ENCODE measurements at regions not wholly inside any gene's neighbourhood (a gene's known extent, or its start where the extent isn't known, plus 50 kb on each side); places are given as distances from the start of the nearest gene placed in this dataset.

DNA sequence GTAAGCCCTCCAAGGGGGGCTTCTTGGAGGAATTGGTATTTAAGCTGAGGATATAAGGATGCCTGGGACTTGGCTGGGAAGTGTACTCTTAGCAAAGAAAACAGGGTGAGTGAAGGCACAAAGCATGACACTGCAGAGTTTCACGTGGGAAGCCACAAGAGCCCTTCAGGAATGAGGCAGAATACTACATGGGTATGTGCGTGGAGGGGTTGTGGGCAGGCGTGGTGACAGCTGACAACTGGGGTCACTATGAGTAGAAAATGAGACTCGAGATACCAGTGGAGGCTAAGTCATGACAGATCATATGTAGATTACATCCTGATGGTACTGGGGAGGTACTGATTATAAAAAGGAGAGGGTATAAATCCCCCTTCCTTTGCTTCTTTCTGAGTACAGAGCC lies 78.1 kb upstream of the XYLT1 start:
- no peak overlapping the region for H3K27ac ChIP-seq
- TF ChIP-seq POLR2AphosphoS5 (IDR thresholded peaks at IDR 0.05), result no peak
- TF ChIP-seq POLR2A (IDR thresholded peaks at IDR 0.05), result no peak
- TF ChIP-seq, protein P1, sequence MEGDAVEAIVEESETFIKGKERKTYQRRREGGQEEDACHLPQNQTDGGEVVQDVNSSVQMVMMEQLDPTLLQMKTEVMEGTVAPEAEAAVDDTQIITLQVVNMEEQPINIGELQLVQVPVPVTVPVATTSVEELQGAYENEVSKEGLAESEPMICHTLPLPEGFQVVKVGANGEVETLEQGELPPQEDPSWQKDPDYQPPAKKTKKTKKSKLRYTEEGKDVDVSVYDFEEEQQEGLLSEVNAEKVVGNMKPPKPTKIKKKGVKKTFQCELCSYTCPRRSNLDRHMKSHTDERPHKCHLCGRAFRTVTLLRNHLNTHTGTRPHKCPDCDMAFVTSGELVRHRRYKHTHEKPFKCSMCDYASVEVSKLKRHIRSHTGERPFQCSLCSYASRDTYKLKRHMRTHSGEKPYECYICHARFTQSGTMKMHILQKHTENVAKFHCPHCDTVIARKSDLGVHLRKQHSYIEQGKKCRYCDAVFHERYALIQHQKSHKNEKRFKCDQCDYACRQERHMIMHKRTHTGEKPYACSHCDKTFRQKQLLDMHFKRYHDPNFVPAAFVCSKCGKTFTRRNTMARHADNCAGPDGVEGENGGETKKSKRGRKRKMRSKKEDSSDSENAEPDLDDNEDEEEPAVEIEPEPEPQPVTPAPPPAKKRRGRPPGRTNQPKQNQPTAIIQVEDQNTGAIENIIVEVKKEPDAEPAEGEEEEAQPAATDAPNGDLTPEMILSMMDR (IDR thresholded peaks at IDR 0.05 in 8 of 11, conservative IDR thresholded peaks at IDR 0.05 in 3 of 11), result no peak
- intact Hi-C loops (cut with DNase I; ENCODE audit: low total_unique reads), result no loop called here
- no peak for DNase-seq
- H3K9me3 ChIP-seq, result no peaks in the 10 kb centered on the region
- H3K4me3 ChIP-seq, result no peak overlapping the region
- 57 to 80% (median 72%) methylated on average over 4 of the region's 4 CpGs for WGBS, 5 donors
- no peaks in the 10 kb centered on the region for H3K4me1 ChIP-seq
- H3K36me3 ChIP-seq, result no peaks in the 10 kb centered on the region
- peaks cover 0 to 3% (median 0%) of the 10 kb centered on the region in 7 donors for H3K27me3 ChIP-seq (replicated peaks in 1 of 7)

DNA sequence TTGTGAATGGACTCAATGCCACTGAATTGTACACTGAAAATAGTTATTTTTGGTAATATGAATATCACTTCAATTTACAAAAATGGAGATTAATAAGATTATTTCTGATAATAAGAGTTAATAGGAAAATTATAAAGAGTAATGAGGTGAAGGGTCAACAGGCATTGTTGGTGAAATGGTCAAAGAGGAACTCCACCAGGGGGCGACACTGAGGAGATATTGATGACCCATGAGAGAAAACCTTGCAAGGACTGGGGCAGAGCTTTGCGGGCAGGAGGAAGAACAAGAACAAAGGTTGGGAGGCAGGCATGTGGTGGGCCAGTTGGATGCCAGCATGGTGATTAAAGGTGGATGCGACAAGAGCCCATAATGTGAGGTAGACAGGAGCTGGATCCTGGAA lies 74.0 kb upstream of the XYLT1 start:
- Histone ChIP-seq H3K36me3 (no peaks in the 10 kb centered on the region), H3K27me3 (replicated peaks in 1 of 7) (peaks cover 0 to 11% (median 0%) of the 10 kb centered on the region in 7 donors), H3K4me1 (no peaks in the 10 kb centered on the region), H3K9me3 (no peaks in the 10 kb centered on the region), H3K27ac (no peak overlapping the region), H3K4me3 (no peak overlapping the region)
- TF ChIP-seq POLR2AphosphoS5 (IDR thresholded peaks at IDR 0.05), result no peak
- TF ChIP-seq, protein P1 (IDR thresholded peaks at IDR 0.05 in 8 of 11, conservative IDR thresholded peaks at IDR 0.05 in 3 of 11), result peak in 1 of 11 experiments; percentile 18
- intact Hi-C loops (cut with DNase I; ENCODE audit: low total_unique reads), result no loop called here
- no peak for DNase-seq
- WGBS, 5 donors, result 65 to 82% (median 78%) methylated on average over 3 of the region's 3 CpGs

DNA sequence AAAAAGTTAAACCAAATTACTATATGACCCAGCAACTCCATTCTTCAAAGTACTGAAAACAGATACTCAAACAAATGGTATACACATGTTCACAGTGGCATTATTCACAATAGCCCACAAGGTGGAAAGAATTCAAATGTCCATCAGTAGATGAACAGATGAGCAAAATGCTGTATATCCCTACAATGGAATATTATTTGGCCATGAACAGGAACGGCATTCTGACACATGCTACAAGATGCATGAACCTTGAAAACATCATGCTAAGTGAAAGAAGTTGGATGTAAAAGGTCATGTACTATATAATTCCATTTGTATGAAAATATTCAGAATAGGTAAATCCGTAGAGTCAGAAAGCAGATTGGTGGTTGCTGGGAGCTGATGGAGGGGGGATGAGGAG lies 73.5 kb upstream of the XYLT1 start:
- WGBS, 5 donors, result 92 to 97% (median 92%) methylated on average over 2 of the region's 2 CpGs
- intact Hi-C loops (cut with DNase I; ENCODE audit: low total_unique reads), result no loop called here
- Histone ChIP-seq H3K27me3 (replicated peaks in 1 of 7) (peaks cover 0 to 11% (median 0%) of the 10 kb centered on the region in 7 donors), H3K36me3 (no peaks in the 10 kb centered on the region), H3K9me3 (no peaks in the 10 kb centered on the region), H3K4me3 (no peak overlapping the region), H3K4me1 (no peaks in the 10 kb centered on the region), H3K27ac (no peak overlapping the region)
- no peak for DNase-seq
- TF ChIP-seq POLR2AphosphoS5 (IDR thresholded peaks at IDR 0.05) (no peak), POLR2A (IDR thresholded peaks at IDR 0.05) (no peak)
- TF ChIP-seq, protein P1 (IDR thresholded peaks at IDR 0.05 in 8 of 11, conservative IDR thresholded peaks at IDR 0.05 in 3 of 11), result no peak

DNA sequence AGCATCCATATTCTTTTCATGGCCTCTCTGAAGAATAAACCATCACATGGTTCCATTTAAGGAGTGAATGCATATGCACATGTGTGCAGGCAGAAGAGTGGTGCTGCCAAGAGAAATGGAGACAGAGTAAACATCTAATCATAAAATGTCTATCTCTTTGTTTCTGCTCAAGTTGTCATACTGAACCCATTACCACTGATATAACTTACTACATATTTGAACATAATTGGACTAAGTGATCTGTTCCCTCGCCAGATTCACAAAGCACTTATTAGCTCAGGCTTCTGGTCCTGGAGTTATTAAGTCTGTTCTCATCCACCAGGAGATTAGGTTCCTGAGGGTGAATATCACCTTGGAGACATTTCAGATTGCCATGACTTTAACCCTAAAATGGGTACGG lies 72.3 kb upstream of the XYLT1 start:
- no peak for DNase-seq
- intact Hi-C loops (cut with DNase I; ENCODE audit: low total_unique reads), result no loop called here
- TF ChIP-seq, protein P1 (IDR thresholded peaks at IDR 0.05 in 8 of 11, conservative IDR thresholded peaks at IDR 0.05 in 3 of 11), result no peak
- TF ChIP-seq POLR2A (IDR thresholded peaks at IDR 0.05) (no peak), POLR2AphosphoS5 (IDR thresholded peaks at IDR 0.05) (no peak)
- H3K27me3 ChIP-seq (replicated peaks in 1 of 7), result peaks cover 0 to 11% (median 0%) of the 10 kb centered on the region in 7 donors
- H3K4me1 ChIP-seq, result no peaks in the 10 kb centered on the region
- H3K36me3 ChIP-seq, result no peaks in the 10 kb centered on the region
- H3K4me3 ChIP-seq, result no peak overlapping the region
- H3K27ac ChIP-seq, result no peak overlapping the region
- WGBS, 5 donors, result 88 to 96% (median 94%) methylated on average over 2 of the region's 2 CpGs
- H3K9me3 ChIP-seq, result no peaks in the 10 kb centered on the region
